HG02759 (cell line): ENCODE measurements at regions not wholly inside any gene's neighbourhood (a gene's known extent, or its start where the extent isn't known, plus 50 kb on each side); places are given as distances from the start of the nearest gene placed in this dataset.
"Not testable (repeated sequence)": the region's sequence is repeated elsewhere in the genome, so short reads cannot be mapped to it uniquely, and the experiment has no call there.

Experiments
- ATAC-seq: cut with Tn5 transposase; IDR thresholded peaks from one replicate; pipeline ENCODE4 v1.9.1; 2021; ENCODE audit warnings: mild to moderate bottlenecking, moderate library complexity; ENCODE audit not compliant: unreplicated experiment

DNA sequence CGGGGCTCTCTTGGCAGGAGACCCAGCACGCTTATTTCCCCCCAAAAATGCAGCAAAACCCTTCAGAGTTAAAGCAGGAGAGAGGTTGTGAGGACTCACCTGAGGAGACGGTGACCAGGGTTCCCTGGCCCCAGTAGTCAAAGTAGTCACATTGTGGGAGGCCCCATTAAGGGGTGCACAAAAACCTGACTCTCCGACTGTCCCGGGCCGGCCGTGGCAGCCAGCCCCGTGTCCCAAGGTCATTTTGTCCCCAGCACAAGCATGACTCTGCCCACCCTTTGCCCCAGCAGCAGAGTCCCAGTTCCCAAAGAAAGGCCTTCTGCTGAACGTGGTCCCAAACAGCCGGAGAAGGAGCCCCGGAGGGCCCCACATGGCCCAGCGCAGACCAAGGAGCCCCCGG, 337.7 kb downstream of the TMEM121 start:
- no peak for ATAC-seq

DNA sequence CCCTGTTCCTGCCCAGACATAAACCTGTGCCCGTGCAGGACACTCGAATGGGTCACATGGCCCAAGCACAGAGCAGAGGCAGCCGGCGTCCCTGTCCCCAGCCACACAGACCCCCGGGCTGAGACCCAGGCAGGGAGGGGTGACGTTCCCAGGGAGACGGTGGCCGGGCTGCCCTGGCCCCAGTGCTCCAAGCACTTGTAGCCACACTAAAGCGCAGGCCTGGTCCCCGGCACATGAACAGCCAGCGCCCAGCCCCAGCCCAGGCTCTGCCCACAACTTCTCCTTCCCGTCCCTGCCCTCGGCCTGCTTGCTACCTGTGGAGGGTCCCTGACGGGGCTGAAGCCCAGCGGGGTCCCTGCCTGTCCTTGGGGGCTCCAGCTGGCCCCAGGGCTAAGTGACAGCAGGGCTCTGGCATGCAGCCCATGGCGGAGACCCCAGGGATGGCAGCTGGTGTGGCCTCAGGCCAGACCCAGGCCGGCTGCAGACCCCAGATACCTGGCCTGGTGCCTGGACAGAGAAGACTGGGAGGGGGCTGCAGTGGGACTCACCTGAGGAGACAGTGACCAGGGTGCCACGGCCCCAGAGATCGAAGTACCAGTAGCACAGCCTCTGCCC, 338.4 kb downstream of the TMEM121 start:
- no peak for ATAC-seq

DNA sequence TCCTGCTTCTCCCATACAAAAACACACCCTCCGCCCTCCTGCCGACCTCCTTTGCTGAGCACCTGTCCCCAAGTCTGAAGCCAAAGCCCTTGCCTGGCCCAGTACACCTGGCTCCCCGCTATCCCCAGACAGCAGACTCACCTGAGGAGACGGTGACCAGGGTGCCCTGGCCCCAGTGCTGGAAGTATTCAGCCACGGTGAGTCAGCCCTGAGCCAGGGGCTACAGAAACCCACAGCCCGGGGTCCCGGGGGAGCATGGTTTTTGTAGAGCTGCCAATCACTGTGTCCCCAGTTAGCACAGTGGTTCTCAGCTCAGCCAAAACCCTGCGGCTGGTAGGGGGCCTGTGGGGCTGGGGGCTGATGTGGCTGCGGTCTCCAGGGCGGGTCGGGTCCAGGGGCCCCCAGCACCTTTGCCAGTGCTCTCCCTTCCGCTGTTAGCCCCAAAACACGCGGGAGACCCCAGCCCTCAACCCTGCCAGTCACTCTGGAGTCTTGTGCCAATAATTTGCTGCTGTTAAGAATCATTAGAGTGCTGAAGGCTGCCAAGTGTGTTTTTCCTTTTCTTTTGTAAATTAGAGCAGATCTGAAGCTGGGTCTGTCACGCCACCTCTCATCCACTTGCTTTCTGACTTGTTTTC, 339.0 kb downstream of the TMEM121 start:
- ATAC-seq, result no peak

DNA sequence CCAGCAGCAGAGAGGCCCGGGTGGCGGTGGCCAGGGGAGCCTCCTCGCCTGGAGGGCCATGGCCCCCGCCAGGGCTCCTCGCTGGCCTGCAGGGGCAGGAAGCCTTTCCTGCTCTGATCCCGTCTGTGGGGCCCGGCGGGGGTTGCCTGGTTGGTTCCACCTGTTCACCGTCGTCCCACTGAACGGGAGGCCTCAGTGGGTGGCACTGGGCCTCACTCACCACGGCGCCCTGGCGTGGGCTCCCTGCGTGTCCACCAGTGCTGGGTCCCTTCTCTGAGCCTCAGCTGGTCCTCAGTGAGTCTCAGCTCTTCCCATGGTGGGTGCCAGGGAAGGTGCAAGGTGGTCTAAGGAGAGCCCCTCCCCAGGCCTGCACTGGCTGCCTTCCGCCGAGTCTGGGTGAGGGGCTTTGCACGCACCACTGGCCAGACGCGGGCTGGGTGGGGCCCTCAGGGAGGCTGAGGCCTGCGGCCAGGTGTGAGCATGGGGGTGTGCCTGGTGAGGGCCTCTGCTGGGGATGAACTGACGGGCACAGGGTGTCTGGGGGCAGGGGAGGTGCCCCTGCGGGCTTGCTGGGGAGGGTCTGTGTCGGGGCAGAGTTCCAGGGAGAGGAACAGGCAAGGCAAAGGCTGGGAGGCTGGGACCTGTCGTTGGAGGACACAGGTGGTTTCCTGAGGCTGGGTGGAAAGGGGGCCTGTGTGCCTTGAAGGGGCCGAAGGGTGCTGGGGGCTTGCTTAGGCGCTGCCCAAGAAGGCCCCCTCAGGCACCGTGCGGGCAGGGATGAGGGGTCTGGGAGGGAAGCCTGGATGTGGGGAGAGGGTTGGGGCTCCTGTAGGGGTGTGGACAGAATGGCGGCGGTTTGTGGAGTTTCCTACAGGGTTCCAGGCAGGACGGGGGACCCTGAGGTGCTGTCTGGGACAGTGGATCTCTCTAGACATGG, 339.8 kb downstream of the TMEM121 start:
- no peak for ATAC-seq

DNA sequence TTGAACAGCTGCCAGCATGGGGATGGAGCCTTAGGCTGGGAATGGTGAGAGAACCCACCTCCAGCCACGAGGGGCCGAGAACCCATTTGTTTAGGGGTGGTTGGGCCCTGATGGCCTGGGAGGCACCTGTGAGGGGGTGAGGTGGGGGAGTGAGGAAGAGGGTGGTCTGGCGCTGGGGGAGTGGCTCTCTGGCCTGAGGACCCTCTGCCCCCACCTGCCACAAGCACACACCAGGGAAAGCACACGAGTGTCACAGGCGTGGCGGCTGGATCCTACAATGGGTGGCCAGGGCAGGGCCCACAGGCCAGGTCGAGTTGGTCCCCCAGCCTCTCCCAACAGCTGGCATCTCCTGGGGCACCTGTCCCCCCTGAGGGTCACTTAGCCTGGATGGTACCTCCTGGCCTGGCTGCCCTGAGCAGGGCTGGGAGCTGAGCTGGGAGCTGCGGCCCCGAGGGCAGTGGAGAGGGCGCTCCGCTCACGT, 340.5 kb downstream of the TMEM121 start:
- no peak for ATAC-seq

DNA sequence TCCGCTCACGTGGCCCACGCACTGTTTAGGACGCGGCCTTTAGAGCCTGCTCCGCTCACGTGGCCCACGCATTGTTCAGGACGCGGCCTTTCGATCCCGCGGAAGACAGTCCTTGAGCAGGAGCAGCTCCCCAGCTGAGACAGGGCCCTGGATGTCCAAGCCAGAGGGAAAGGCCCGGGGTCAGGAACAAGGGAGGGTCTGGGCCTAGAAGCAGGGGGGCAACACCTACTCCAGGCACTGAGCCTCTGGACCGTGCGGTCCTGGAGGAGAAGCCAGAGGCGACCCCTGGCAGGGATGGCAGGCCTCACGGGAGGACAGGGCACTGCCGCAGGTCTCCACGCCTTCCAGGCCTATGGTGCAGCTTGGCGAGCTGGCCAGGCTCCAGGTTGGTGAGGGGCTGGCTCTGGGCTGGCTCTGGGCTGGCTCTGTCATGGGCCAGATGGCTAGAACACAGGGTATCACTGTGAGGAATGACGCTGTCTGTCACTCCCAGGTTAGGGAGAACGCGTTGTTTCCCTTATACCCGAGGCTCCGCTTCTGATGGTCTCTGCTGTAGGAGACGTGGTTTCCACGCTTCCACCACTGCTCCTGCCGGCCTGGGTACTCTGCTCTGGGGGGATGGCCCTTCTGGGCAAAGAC, 341.7 kb downstream of the TMEM121 start:
- no peak for ATAC-seq

DNA sequence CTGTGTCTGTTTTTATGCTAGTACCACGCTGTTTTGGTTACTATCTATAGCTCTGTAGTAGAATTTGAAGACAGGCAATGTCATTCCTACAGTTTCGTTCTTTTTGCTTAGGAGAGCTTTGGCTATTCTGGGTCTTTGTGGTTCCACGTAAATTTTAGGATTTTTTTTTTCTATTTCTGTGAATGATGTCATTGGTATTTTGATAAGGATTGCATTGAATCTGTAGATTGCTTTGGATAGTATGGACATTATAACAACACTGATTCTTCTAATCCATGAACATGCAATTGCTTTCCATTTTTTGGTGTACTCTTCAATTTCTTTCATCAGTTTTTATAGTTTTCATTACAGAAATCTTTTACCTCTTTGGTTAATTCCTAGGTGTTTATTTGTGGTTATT, 345.2 kb downstream of the TMEM121 start:
- ATAC-seq, result no peak

DNA sequence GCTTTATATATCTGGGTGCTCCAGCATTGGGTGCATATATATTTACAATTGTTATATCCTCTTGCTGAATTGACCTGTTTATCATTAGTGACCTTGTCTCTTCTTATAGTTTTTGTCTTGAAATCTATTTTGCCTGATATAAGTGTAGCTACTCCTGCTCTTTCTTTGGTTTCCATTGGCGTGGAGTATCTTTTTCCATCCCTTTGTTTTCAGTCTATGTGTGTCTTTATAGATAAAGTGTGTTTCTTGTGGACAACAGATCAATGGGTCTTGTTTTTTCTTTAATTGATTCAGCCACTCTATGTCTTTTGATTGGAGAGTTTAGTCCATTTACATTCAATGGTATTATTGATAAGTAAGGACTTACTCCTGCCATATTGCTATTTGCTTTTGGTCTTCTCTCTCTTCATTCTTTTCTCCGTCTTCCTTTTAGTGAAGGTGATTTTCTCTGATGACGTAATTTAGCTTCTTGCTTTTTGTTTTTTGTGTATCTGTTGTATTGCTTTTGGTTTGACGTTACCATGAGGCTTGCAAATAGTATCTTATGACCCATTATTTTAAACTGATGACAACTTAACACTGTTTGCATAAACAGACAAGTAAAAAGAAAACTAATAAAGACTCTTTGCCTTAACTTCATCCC, 347.6 kb downstream of the TMEM121 start:
- ATAC-seq, result no peak

DNA sequence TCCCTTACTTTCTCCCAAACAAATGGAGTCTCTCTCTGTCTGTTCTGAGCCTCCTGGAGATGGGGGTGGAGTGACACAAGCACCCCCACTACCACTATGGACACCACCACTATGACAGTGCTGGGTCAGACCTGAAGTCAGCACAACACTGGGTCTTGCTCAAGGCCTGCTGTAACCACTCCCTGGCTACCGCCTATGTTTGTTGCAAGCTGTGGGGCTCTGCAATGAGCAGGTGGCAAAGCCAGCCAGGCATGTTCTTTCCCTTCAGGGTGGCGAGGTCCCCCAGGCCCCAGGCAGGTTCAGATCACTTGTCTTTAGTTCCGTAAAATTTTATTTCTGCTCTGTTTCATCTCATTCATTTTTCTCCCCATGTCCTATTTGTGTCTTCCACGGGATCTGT, 349.8 kb downstream of the TMEM121 start:
- no peak for ATAC-seq

DNA sequence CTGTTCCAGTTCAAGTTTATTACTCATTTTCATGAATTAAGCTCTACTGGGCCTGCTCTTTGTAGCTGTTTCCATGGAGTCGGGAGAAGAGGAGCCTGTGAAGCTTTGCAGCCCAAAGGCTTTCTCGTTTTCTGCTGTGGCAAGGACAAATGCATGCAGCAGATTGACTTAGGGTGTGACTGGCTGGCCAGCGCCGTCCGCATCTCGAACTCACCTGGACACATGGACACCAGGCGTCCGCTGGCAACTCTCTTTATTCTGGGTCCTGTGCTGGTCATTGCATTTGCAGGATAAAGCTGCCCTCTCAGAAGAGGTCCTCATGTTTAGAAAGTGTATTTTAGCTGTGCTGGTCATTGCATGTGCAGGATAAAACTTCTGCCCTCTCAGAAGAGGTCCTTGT, 350.4 kb downstream of the TMEM121 start:
- no peak for ATAC-seq

DNA sequence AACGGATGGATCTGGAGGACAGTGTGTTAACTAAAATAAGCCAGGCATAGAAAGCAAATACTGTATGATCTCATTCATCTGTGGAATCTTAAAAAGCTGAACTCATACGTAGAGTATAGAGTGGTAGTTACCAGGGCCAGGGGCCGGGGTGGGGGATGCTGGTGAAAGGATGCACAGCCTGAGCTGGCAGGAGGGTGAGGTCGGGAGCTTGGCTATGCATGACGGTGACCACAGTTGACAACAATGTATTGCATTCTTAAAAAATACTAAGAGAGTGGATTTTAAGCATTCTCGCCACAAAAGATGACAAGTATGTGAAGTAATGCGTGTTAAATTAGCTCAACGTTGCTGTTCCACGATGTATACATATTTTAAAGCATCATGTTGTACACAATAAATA, 351.3 kb downstream of the TMEM121 start:
- ATAC-seq, result no peak

DNA sequence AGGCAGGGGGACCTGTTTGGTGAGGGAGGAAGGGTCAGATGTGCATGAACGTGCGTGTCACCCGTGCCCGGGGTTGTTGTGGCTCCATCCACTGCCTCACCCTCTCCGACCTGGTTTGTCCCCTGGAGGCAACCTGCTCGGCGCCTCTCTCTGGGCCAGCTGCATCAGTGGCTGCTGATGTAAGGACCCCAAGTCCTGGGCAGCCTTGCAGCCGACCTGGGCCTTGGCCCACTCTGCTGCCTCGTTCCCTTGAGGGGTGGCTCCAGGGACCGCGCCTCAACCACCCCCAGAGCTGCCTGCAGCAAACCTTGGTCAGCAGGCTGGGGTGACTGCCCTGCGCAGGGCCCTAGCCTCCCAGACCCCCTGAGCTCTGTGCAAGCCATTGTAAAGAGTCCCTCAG, 351.7 kb downstream of the TMEM121 start:
- ATAC-seq, result no peak

DNA sequence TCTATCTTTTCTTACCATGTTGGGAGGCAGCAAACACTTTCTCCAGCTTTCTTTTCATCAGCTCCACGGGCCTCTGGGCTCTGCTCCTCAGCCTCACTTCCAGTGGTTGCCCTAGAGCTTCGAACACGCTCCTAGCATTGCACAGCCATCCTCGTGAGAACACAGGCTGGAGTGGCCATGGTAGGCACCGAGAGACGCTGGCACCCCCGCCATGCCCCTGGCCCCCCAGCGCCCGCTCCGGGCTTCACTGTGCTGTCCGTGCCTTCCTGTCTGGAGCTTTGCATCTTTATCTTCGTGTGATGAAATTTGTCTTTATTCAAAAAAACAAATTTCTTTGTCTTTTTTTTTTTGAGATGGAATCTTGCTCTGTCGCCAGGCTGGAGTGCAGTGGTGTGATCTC, 352.2 kb downstream of the TMEM121 start:
- ATAC-seq, result no peak

DNA sequence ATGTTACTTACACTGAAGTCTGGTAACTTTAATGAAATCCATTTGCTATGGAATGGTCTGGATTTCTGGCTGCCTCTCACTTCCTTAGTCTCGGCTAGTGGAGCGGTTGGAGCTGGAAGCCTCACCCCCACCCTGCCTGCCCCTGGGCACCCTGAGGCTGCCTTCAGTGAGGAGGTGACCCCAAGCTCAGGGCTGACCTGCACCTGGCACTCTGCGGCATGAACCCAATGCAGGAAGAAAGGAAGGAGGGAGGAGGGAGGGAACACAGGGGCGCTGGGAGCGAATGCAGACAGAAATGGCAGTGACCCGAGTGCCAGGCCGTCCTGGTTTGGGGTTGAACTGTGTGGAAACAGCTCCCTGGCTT, 353.1 kb downstream of the TMEM121 start:
- no peak for ATAC-seq

DNA sequence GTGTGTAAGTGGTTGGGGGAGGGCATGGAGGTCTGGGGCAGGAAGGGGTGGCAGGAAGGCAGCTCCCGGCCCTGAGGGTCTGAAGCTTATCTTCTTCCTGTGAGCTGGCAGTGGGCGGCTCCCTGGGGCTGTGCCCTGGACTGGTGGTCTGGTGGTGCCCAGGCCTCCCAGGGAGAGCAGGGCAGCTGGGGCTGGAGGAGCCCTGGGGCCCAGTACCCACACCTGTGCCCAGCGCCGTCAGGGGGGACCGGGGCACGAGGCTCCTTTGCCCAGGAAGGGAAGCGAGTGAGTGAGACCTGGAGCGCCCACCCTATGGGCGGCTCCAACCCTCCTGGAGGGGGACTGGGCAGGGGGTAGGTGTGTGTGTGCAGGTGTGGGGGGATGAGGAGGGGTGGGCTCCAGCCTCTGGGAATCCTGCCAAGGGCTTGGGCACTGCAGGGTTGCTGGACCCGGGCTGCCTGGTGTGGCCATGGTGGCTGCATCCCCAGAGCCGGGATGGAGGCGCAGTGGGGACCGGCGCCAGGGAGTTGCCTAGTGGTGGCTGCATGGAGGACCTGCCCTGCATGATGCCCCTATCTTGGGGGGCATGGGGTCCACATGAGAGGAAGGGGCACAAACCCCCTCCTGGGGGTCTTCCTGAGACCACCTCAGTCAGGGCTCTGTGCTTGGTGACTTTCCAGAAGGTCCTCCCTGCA, 353.6 kb downstream of the TMEM121 start:
- no peak for ATAC-seq

DNA sequence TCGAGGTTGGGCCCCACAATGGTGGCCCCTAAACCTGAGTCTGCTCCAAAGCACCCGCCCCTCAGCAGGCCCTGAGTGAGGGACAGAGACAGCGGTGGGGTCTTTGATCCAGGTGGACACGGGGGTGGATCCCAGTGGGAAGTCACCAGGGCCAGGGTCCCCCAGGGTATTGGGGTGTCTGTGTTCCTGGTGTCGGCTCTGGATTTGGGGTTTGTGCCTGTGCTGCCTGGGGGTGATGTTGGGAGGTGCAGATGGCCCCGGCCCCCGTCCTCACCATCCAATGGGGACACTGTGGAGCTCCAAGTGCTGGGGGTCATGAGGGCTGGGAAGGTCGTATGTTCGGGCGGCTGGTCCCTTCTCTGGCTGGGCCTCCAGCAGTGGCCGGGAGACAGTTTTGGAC, 354.2 kb downstream of the TMEM121 start:
- ATAC-seq, result no peak

DNA sequence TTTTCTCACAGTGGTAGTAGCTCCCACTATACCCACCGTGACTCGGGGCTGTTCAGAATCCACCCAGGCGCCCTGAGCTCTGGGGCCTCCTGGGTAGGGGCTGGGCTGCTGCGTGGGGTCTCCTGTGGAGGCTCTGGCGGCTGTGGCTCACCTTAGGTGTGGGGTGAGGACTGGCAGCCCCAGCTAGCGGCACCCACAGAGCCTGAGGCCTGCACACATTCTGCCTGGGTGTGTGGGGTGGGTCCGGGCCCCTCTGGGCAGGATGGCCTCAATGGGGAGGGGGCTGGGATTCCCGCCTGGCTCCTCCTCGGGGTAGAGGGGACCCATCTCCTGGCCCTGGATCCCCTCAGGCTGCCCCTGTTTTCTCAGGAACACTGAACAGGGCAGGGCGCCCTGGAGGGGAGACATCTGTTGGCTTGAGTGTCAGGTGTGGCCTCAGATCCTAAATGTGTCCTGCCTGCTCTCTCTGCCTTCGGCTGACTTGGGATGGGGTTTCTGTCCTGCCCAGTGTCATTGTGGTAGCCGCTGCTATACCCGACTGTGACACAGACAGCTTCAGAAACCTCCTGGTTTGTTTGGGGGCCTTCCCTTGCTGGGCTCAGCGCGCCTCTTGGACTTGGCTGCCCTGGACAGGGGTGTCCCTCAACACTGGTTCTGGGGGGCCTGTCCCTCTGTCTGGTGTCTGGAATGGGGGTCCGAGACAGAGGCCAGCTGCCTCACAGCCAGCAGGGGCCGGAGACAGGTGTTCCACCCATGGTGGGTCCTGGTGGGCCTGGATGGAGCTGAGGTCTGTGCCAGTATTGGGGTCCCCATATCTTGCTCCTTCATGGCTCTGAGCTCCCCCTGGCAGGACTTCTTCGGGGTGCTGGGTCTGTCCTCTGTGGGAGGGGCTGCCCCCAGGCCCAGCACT, 354.9 kb downstream of the TMEM121 start:
- no peak for ATAC-seq

DNA sequence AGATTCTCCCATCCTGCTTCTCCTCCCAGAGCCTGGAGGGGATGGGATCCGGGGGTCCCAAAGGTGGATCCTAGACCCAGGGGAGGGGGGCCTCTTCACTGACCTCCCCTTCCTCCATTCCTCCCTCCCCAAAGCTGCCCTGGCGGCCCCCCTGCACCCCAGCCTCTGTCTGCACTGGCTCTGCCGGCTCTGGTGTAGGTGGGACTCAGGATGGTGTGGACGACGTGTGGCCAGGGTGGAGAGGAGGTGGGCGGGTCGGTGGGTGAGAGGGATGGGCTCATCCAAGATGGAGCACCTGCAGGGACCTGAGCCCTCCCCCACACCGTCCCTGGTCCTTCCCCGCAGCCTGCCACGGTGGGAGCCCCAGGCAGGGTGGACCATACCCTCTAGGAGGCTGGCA, 355.6 kb downstream of the TMEM121 start:
- not testable (repeated sequence) for ATAC-seq

DNA sequence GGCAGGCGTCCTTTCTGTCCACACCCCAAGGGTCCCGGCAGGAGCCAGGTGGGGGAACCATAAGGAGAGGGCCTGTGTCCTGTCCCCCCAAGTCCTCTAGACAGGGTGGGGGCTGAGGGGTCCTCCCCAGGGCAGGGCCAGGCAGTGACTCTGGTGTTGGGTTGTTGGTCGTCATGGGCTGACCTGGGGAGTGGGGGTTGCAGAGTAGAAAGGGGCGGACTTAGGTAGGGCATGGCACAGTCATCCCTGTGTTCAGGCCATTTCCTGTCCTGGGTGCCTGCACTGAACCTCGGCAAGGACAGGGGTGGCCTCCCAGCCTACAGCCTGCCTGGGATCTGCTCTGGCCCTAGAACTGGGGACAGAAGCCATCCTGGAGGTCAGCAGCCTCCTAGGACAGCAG, 356.2 kb downstream of the TMEM121 start:
- ATAC-seq, result no peak
